Hepatocyte (in vitro differentiated cells): ENCODE measurements at regions not wholly inside any gene's neighbourhood (a gene's known extent, or its start where the extent isn't known, plus 50 kb on each side); places are given as distances from the start of the nearest gene placed in this dataset.

Source experiments
- CTCF ChIP-seq: fragments of 200-600 bp; sonication (generic); IDR thresholded peaks from 2 replicates; pipeline ENCODE4 v1.5.1; 2016; ENCODE audit warnings: antibody characterized with exemption, mild to moderate bottlenecking; ENCODE audit not compliant: poor library complexity
- EZH2phosphoT487 ChIP-seq: fragments of 200-600 bp; sonication (generic); IDR thresholded peaks from one replicate; pipeline ENCODE4 v1.6.1; 2018; ENCODE audit warnings: antibody characterized with exemption, mild to moderate bottlenecking, low read depth, moderate library complexity; ENCODE audit not compliant: unreplicated experiment, severe bottlenecking

GRCh38 chr6:105785066-105785811, 300.9 kb upstream of the PRDM1 start:
- TF ChIP-seq CTCF = no peak
- TF ChIP-seq EZH2phosphoT487 = no peak
